ENCODE measurements at regions not wholly inside any gene's neighbourhood (a gene's known extent, or its start where the extent isn't known, plus 50 kb on each side); places are given as distances from the start of the nearest gene placed in this dataset.

DNA sequence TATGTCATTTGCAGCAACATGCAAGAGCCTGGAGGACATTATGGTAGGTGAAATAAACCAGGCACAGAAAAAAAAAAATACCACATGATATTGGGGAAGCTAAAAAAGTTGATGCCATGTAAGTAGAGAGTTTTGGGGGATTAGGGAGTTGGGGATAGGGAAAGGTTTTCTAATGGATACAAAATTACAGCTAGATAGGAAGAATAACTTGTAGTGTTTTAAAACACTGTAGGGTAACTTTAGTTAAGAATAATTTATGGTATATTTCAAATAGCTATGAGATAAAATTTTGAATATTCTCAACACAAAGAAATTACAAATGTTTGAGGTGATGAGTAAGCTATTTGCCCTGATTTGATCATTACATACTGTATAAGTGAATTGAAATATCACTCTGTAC is 1456.7 kb upstream of the MIR17HG start:
- TF ChIP-seq CTCF (conservative IDR thresholded peaks at IDR 0.05; ENCODE audit: low read depth, low read length) (no peak), MAFK (IDR thresholded peaks at IDR 0.05; ENCODE audit: low read depth, low read length) (no peak)

Data from IMR-90 (cell line).